IPS-18a (cell line): ENCODE measurements at regions not wholly inside any gene's neighbourhood (a gene's known extent, or its start where the extent isn't known, plus 50 kb on each side); places are given as distances from the start of the nearest gene placed in this dataset.

Experiments
- H3K27ac ChIP-seq: one replicate; pipeline ENCODE4 v1.5.1; 2013; ENCODE audit warnings: low read length
- H3K27me3 ChIP-seq: one replicate; pipeline ENCODE4 v1.6.1; 2013; ENCODE audit warnings: mild to moderate bottlenecking, low read length; ENCODE audit not compliant: control insufficient read depth, insufficient read depth
- H3K36me3 ChIP-seq: one replicate; pipeline ENCODE4 v1.6.1; 2013; ENCODE audit warnings: low read depth, low read length; ENCODE audit not compliant: control insufficient read depth
- H3K4me1 ChIP-seq: one replicate; pipeline ENCODE4 v1.6.1; 2013; ENCODE audit warnings: low read depth, low read length; ENCODE audit not compliant: control insufficient read depth
- H3K4me3 ChIP-seq: one replicate; pipeline ENCODE4 v1.5.1; 2013; ENCODE audit warnings: low read length
- H3K9ac ChIP-seq: one replicate; pipeline ENCODE4 v1.6.1; 2013; ENCODE audit warnings: mild to moderate bottlenecking, low read length, moderate library complexity
- H3K9me3 ChIP-seq: one replicate; pipeline ENCODE4 v1.6.1; 2013; ENCODE audit warnings: low read depth, low read length; ENCODE audit not compliant: control insufficient read depth

DNA sequence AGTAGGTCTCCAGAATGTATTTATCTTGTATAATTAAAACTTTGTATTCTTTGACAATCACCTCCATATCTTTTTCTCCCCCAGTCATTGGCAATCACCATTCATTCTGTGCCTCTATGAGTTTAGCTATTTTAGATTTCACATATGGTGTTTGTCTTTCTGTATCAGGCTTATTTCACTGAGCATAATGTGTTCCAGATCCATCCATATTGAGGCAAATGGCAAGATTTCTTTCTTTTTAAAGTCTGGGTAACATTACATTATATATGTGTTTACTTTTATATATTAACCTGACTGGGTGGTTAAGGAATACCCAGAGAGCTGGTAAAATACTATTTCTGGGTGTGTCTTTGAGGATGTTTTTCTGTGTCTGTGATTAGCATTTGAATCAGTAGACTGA is 486.6 kb downstream of the SQOR start:
- H3K36me3 ChIP-seq = no peaks in the 10 kb centered on the region
- H3K4me1 ChIP-seq = no peaks in the 10 kb centered on the region
- H3K4me3 ChIP-seq = no peak overlapping the region
- H3K27me3 ChIP-seq = no peaks in the 10 kb centered on the region
- no peak overlapping the region for H3K27ac ChIP-seq
- no peak overlapping the region for H3K9ac ChIP-seq
- H3K9me3 ChIP-seq = peaks cover 16% of the 10 kb centered on the region

- Histone ChIP-seq H3K9me3 (peaks cover 16% of the 10 kb centered on the region), H3K9ac (no peak overlapping the region), H3K27ac (no peak overlapping the region), H3K36me3 (no peaks in the 10 kb centered on the region), H3K27me3 (no peaks in the 10 kb centered on the region), H3K4me1 (no peaks in the 10 kb centered on the region), H3K4me3 (no peak overlapping the region)
These were observed 491.8 kb downstream of the SQOR start for GRCh38 chr15:46126581-46126980.

- H3K4me1 ChIP-seq = no peaks in the 10 kb centered on the region
- no peak overlapping the region for H3K9ac ChIP-seq
- H3K9me3 ChIP-seq = peaks cover 13% of the 10 kb centered on the region
- no peak overlapping the region for H3K4me3 ChIP-seq
- no peaks in the 10 kb centered on the region for H3K36me3 ChIP-seq
- H3K27ac ChIP-seq = no peak overlapping the region
- H3K27me3 ChIP-seq = no peaks in the 10 kb centered on the region
These were observed 492.6 kb downstream of the SQOR start for GRCh38 chr15:46127361-46127874.

- no peak overlapping the region for H3K4me3 ChIP-seq
- H3K4me1 ChIP-seq = no peaks in the 10 kb centered on the region
- H3K9ac ChIP-seq = no peak overlapping the region
- no peak overlapping the region for H3K27ac ChIP-seq
- no peaks in the 10 kb centered on the region for H3K27me3 ChIP-seq
- no peaks in the 10 kb centered on the region for H3K9me3 ChIP-seq
- H3K36me3 ChIP-seq = no peaks in the 10 kb centered on the region
These were observed 494.3 kb downstream of the SQOR start for GRCh38 chr15:46129145-46129544.

- no peaks in the 10 kb centered on the region for H3K4me1 ChIP-seq
- H3K9me3 ChIP-seq = no peaks in the 10 kb centered on the region
- no peaks in the 10 kb centered on the region for H3K36me3 ChIP-seq
- no peaks in the 10 kb centered on the region for H3K27me3 ChIP-seq
- no peak overlapping the region for H3K27ac ChIP-seq
- H3K9ac ChIP-seq = no peak overlapping the region
- no peak overlapping the region for H3K4me3 ChIP-seq
These were observed 497.0 kb downstream of the SQOR start for GRCh38 chr15:46131876-46132275.

- H3K4me1 ChIP-seq = no peaks in the 10 kb centered on the region
- no peaks in the 10 kb centered on the region for H3K9me3 ChIP-seq
- no peak overlapping the region for H3K9ac ChIP-seq
- H3K36me3 ChIP-seq = no peaks in the 10 kb centered on the region
- H3K27me3 ChIP-seq = no peaks in the 10 kb centered on the region
- H3K4me3 ChIP-seq = no peak overlapping the region
- no peak overlapping the region for H3K27ac ChIP-seq
These were observed 502.6 kb downstream of the SQOR start for GRCh38 chr15:46137443-46137842.

DNA sequence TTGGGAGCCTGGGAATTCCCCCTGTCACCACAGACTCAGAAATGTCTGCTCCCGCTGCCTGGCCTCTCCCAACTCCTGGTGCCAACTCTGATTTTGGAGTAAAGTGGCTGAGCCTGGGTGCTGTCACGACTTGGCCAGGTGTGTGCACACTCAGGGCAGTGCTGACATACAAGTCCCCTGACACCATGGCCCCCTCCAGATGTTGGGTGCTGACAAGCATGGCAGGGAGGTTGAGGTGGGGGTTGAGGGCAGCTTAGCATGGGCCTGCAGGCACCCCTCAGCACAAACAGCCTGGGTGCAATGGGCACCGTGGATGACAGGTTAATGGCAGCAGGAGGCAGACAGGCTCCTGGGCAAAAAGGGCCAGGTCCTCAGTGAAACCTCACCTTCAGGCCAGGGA is 511.2 kb downstream of the SQOR start:
- Histone ChIP-seq H3K27ac (no peak overlapping the region), H3K9ac (no peak overlapping the region), H3K27me3 (no peaks in the 10 kb centered on the region), H3K36me3 (no peaks in the 10 kb centered on the region), H3K4me3 (no peak overlapping the region), H3K9me3 (no peaks in the 10 kb centered on the region), H3K4me1 (no peaks in the 10 kb centered on the region)

- Histone ChIP-seq H3K27me3 (no peaks in the 10 kb centered on the region), H3K4me3 (no peak overlapping the region), H3K27ac (no peak overlapping the region), H3K4me1 (no peaks in the 10 kb centered on the region), H3K36me3 (no peaks in the 10 kb centered on the region), H3K9ac (no peak overlapping the region), H3K9me3 (no peaks in the 10 kb centered on the region)
These were observed 512.1 kb downstream of the SQOR start for GRCh38 chr15:46146915-46147314.

- Histone ChIP-seq H3K27ac (no peak overlapping the region), H3K9me3 (no peaks in the 10 kb centered on the region), H3K27me3 (no peaks in the 10 kb centered on the region), H3K4me3 (no peak overlapping the region), H3K9ac (no peak overlapping the region), H3K36me3 (no peaks in the 10 kb centered on the region), H3K4me1 (no peaks in the 10 kb centered on the region)
These were observed 517.0 kb downstream of the SQOR start for GRCh38 chr15:46151786-46152185.

GRCh38 chr15:46166750-46167149 is 531.9 kb downstream of the SQOR start:
- Histone ChIP-seq H3K9ac (no peak overlapping the region), H3K27ac (no peak overlapping the region), H3K36me3 (no peaks in the 10 kb centered on the region), H3K9me3 (no peaks in the 10 kb centered on the region), H3K4me1 (no peaks in the 10 kb centered on the region), H3K4me3 (no peak overlapping the region), H3K27me3 (no peaks in the 10 kb centered on the region)

DNA sequence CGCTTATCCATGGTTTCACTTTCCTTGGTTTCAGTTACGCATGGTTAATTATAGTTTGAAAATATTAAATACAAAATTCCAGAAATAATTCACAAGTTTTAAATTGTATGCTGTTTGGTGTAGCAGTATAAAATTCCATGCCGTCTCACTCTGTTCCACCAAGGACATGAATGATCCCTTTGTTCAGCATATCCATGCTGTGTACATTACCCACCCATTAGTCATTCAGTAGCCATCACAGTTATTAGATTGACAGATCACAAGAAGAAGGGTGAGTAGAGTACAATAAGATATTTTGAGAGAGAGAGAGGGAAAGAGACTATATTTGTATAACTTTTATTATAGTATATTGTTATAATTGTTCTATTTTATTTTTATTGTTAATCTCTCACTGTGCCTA is 535.5 kb downstream of the SQOR start:
- Histone ChIP-seq H3K27me3 (no peaks in the 10 kb centered on the region), H3K36me3 (no peaks in the 10 kb centered on the region), H3K9me3 (no peaks in the 10 kb centered on the region), H3K27ac (no peak overlapping the region), H3K9ac (no peak overlapping the region), H3K4me3 (no peak overlapping the region), H3K4me1 (no peaks in the 10 kb centered on the region)

GRCh38 chr15:46174122-46174521 is 539.3 kb downstream of the SQOR start:
- no peaks in the 10 kb centered on the region for H3K9me3 ChIP-seq
- H3K4me1 ChIP-seq = no peaks in the 10 kb centered on the region
- H3K27ac ChIP-seq = no peak overlapping the region
- H3K27me3 ChIP-seq = no peaks in the 10 kb centered on the region
- H3K36me3 ChIP-seq = no peaks in the 10 kb centered on the region
- H3K4me3 ChIP-seq = no peak overlapping the region
- H3K9ac ChIP-seq = no peak overlapping the region
